ENCODE measurements at regions not wholly inside any gene's neighbourhood (a gene's known extent, or its start where the extent isn't known, plus 50 kb on each side); places are given as distances from the start of the nearest gene placed in this dataset.
A peak's percentile ranks its signal among the peaks of the same experiment; 100 is the strongest.

DNA sequence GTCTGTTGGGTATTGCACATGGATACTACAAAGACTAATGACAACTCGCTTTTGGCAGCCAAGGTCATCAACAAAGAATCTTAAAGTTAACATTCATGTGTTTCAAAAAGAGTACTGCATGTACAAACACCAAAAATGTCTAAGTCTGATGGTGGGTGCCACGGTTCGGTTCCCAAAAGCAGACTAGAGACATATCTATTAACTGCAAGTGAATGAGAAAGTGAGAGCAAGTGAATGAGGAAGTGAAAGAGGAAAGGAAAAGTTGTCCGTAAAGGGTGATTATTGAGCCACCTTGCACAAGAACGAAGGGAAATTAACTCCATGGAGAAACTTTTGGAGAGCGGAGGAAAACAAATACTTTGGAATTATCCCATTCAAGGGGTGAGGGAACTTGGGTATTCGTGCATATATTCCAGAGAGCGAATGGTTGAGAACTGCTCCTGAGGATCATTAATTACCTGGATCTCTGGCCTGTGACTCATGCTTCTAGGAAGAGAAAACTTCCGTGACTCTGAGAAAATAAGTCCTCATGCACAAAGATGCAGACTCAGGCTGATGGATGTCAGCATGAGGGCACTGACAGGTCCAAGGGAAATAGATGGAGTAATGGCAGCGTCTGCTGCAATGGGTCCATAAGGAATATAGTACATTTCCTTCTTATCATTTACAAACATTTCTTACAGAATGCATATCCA lies 336.5 kb upstream of the TGFBR2 start:
- DNase-seq = no peak

DNA sequence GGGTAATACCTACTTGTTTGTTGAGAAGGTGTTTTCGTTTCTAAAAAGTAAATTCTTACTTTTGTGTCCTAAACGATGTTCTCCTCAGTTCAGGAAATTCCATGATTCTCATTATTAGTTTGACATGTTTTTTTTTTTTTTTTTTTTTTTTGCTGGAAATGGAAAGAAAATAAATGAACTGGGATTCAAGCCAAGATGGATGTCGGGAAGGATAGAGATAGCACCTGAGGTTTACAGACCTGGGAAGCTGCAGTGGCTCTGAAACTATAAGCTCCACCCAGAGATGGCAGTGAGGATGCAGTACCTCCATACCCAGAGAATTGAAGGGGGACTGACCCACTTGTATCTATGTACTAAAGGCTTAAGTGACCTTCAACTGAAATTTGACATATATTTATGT lies 334.6 kb upstream of the TGFBR2 start:
- DNase-seq = no peak

DNA sequence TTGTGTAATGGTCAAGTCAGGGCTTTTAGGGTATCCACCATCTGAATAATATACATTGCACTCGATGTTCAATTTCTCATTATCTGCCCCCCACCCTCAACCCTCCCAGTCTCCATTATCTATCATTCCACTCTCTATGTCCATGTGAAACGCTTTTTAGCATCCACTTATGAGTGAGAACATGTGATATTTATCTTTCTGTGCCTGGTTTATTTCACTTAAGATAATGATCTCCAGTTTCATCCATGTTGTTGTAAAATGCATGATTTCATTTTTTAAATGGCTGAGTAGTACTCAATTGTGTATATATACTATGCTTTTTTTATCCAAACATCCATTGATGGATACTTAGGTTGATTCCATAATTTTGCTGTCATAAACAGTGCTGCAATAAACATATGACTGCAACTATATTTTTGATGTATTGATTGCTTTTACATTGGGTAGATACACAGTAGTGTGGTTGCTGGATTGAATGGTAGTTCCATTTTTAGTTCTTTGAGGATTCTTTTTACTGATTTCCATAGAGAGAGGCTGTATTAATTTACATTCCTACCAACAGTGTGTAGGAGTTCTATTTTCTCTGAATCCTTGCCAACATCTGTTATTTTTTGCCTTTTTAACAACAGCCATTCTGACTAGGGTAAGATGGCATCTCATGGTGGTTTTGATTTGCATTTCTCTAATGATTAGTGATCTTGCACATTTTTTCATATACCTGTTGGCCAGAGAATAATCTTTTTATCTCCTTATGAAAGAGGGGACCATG lies 332.9 kb upstream of the TGFBR2 start:
- DNase-seq = no peak

DNA sequence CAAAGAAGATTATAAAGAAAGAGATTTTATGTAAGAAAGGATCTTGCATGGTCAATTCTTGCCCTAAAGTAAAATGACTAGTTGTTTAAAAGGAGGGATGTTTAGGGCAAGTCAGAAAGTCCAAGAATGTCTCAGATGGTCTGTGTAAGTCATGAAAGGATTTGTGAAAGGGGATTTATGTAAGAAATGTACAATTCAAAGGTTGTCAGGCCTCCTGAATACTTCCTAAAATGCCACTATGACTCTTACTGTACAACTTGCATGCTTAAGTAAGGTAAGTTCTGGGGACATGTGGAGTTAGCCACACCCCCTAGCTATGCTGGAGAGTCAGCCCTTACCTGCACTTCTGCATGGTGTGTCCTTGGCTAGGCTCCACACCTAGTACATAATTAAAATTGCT lies 328.9 kb upstream of the TGFBR2 start:
- no peak for DNase-seq

DNA sequence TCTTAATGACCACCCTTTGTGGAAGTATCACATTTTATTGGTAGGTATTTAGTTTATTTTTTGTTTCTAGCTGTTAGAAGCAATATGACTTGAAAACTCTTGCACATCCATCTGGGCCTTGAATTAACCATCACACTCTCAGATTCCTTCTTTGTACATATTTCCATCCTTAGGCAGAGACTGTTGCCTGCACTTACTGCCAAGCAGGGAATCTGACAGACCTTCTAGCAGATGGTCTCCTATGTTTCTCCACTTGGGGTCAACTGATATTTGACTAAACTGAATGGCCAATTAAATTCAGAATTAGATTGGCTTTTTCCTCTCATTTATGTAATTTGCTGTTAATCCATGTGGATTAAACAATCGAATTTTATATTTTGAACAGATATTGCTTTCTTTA lies 324.9 kb upstream of the TGFBR2 start:
- no peak for DNase-seq

DNA sequence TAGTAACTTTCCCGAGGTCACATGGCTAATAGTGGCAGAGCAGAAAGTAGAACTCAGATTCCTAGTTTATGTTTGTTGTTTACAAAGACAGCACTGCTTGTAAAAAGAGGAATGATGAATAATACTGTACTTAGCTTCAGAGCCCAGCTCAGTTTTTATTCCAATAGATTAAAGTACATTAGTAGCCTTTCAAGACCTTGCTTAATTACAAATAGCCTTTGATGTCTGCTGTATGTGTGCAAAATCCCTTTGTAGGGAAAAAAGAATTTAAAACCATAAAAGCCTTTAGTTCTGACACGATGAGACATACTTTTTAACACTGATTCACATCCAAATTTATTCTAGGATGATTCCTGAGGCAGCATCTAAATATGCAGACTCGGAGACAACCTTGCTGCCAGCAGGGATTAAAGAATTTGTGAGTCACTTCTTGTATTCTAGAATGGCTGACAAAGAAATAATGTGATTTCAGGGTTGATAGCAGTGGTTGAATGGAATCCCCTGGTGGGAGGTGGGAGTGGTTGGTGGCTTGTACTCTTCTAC lies 324.2 kb upstream of the TGFBR2 start:
- DNase-seq = peak; percentile 72

DNA sequence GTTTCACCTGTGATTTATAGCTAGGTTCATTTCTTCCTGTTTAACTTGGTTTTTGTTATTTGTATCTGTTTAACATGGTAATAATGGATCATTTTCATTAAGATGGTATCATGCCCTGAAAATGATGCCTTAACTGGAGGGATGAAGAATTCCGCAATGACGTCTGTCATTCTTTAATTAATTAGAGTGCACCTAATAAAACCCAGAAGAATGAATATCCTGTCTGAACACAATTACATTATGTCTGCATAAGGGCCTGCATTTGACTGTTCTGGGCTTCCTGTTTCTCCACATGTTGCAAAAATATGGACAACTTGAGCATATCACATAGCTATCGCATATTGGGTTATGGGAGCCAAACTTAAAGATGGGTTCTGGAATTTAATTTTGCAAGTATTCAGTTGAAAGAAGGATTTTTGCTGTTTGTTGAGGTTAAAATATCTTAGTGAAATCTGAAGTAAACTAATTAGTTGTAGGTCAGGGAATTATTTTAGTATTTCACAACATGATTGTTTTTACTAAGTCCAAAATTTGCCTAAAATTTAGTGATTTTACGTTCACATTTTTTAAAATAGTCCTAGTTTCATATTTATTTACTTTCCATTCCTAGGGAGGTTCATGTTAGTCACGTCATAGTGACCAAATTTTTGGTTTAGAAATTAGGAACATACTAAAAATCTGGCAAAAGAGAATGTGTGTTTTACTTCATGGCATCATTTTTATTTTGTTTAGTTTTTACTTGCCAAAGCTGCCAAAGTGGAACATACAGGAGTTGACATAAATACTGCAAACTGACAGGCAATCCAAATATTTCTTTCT lies 321.0 kb upstream of the TGFBR2 start:
- DNase-seq = no peak

DNA sequence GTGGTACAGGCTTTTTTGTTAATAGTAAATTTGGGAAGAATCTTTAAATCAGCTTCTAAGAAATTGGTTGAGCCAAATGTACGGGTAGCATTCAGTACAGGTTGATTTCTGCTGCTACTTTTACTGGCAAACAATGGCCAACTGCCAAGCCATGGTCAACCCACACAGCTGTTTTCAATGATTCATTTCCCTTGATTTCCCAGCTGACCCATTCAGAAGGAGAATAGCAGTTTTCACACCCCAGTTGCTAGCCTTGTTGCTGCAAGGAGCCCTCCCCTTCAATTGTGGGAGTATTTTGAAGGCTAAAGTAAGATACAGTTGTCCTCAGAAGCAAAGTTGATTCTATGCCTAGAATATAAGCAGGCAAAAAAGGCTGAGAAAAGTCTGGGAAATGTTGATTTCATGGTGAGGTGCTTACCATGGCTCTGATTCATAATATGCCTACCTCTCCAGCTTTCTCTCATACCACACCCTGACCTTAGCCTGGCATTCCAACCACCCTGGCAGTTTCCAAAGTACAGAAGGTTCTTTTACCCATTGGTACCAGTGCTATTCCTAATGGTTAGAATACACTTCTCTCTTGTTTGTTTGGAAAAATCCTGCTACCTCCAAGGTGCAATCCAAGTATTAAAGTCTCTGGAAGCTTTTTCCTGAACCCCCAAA lies 320.3 kb upstream of the TGFBR2 start:
- DNase-seq = peak; percentile 83

DNA sequence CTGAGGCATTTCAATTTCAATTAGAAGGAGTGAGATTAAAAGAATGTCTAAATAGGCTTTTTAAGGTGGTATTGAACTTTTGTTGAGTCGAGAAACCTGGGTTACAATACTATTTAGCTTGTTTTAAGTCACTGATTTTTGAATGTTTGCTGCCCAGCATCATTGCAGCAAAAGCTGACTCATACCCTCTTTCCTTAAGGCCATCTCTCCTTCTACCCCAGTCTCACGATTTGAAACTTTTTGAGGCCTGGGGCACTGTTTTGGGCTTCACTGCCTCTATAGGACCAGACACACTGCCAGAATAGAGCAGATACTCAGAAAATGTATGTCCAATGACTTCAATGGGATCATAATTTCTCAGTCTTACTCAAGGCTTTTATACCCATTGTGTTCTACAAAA lies 319.6 kb upstream of the TGFBR2 start:
- no peak for DNase-seq

DNA sequence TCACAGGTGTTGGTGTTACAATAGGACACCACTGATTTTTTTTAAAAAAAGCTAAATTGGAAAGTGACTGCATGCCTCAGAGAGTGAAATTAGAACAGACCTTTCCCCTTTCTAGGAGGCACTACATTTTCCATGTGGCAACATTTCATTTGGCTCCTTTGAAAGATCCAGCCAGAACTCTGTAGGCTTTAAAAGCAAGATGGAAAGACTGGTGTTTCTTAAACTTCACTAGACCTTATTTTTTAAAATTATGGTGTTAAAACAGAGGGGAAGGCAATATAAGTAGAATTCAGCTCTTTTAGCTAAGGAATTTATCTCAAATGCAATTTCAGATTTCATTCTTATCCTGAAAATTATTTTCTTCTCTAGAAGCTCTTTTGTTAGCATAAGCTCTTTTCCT lies 317.6 kb upstream of the TGFBR2 start:
- DNase-seq = no peak

DNA sequence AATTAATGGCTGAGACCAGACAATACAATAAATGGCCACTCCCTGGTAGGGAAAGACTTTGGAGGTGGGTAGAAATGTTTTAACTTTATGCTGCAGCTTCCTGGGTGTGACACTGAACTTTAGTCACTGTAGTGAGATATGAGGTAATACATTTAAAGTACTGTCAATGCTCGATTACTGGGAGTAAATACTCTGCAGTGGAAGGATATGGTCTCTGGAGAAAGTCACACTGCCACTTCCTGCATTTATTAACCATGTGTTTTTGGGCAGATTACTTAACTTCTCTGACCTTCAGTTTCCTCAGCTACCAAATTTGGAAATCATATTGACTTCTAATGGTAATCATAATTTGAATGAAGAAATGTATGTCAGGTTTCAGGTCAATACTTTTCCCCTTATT lies 317.1 kb upstream of the TGFBR2 start:
- no peak for DNase-seq

DNA sequence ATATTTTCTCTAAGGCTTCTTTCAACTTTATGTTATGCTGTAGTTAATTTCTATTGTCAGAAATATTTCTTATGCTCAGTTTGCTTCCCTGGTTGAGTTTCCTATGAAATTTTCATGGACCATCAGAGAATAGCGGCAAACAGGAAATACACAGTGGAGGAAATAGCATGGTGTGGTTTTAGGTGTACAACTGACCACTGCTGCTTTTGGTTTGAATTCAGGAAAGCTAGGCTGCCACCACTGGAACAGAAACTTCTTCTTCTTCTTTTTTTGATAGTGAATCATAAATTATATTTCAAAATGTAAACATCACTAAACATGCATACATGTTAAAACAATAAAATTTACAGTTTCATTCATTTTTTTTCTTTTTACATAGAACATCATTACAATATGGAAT lies 316.6 kb upstream of the TGFBR2 start:
- DNase-seq = no peak

DNA sequence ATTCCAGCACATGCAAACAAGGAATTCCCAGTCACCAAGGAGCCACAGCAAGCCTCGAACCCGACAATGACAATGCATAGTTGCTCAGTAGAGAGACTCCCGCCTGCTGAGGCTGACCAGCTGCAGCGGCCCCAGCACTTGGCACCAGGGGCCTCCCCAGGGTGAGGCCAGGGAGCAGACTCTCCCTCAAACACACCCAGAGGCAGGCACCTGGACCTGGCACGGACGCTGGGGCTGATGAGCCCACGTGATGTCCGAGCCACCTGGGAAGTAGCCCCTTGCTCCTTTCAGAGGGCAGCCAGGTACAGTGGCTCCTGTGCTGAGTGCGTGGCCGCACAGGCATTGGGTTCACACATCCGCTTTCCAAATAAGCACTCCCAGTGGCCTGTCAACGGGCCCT lies 315.9 kb upstream of the TGFBR2 start:
- DNase-seq = no peak

DNA sequence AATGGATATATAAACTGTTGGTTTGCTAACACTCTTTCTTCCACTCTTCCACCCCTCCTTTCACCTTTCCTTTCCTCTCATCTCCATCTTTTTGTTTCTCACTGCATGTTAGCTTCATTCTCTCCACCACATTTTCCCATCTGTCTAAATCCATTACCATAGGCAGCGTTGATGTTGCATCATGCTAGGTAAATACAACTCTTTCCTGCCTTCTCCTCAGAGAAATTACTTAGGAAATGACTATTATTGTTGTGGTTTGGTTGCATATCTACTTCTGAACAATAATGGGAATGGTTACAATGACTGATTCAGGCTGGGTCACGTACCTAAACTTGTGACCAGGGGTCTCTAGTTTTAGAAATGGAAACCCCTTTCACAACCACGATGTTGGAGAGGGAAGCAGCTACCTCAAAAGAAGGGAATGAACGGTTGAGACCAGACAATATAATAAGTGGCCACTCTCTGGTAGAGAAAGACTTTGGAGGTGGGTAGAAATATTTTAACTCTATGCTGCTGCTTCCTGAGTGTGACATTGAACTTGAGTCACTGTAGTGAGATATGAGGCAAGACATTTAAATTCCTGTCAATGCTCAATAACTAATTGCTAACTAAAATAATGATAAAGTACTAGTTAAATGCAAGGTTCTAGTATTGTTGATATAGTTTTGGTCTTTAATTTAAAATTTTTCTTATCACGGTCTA lies 314.1 kb upstream of the TGFBR2 start:
- DNase-seq = peak; percentile 25

DNA sequence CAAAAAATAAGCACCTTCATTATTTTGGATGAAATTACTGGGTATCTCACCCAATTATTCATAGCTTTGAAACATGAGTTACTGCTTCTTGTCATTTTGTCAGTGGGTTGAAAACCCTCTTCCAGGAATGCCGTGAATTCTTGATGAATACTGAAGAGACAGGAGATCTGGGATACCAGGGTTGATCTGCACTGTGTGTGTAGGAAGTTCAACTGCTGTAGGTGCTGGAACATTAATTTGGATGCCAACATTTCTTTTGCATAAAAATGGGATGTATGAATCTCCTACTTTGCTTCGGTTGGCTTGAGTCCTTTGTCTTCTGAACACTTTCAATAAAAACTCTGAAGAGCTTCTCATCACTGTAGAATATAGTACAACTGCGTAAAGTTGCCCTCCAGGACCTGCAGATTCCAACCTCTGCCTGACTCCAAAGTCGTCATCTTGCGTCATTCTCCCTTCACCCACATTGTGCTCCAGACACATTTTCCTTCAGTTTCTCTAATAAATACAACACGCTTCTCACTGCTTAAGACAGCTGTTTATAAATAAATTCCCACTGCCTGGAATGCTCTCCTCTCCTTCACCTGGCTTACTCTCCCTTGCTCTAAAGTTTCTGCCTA lies 312.7 kb upstream of the TGFBR2 start:
- no peak for DNase-seq

DNA sequence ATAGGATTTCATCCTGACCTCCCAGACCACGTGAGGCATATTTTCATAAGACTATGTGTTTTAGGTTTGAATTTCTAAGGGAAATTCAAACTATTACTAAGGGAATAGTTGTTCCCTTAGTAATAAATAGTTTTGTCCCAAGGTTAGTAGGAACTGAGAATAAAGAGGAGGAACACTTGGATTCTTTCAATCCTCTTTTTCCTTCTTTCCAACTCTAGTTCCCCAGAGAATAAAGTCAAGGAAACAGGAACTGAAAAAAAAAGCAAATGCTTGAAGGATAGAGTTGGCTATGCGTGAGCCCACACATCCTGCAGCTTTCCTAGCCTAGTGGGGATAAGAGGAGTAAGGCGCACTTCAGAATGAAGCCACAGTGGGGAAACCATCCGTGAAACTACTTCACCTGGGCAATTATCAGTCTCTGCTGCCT lies 312.1 kb upstream of the TGFBR2 start:
- DNase-seq = no peak

DNA sequence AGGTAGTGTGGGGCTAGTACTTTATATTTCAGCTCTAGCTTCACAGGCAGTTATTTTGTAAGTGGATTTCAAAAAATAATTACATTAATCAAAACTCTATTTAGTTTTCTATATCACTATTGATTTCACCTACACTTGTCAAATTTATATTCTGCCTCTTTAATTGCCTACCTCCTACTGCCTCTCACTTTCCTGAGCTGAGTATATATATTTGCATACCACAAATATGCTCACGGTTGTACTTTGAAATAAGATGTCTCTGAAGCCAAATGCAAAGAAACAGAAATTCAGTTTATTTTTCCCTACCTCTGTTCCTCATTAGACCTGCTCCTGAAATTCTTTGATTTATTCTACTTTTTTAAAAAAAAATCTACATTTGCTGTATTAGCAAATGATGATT lies 309.3 kb upstream of the TGFBR2 start:
- no peak for DNase-seq

DNA sequence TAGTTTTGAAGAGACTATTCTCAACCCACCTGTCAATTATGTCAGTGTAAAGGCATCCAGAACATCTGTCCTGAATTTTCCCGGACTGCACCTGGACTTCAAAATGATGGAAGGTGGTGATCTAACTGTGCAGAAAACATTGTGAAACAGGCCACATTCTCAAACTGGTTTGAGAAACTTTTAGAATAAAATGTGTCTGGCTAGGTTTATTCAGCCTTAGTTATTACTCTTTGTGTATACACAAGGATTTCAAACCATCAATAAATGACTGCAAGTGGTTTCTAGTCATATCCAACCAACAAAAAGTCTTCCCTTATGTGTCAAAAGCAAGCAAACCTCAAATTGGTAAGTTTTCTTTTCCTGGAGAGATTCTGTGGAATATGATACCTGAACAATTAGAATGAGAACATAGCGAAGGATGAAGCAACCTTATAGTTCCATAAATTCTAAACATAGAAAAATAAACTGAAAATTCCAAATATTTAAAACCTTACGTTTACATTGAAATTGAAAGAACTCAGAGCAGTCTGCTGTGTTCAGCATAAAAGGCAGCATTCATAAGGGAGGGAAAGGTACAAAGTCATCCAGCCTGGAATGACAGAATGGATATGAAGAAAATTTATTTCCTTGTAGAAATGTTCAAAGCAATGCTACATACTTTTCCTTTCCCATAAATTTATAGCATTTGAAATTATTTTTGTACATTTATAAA lies 306.6 kb upstream of the TGFBR2 start:
- no peak for DNase-seq

DNA sequence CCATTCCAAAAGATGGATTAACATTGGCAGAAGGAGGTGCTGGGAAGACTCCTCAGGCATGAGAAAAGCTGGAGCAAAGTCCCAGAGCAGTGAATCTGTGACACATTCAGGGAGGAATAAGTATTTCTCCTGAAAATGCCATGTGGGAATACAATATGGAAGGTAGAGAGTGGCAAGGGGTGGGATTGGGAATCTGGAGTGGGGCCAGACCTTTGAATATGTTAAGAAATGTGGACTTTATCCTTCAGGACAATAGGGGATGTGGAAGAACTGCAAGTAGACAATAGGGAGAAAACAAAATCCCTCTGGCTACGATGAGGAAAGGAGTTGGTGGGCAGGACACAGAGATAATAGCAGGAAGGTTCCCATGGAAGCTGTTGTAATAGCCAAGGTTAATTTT lies 305.6 kb upstream of the TGFBR2 start:
- no peak for DNase-seq

DNA sequence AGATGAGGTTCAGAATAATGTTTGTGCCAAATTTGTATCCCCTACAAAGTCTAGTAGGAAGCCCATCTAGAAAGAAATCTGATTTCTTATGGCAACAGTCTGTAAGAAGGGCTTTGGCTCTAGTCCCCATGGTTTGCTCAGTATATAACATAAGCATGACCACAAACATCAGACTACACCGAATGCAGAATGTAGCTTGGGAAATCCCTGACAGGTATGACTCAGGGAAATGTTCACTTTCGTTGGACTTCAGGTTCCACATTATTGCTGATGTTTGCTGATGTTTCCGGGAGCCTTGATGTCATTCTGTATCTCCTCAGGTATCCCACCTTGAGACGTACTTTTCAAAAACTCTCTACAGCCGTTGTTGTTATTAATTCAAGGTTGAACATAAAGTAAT lies 304.4 kb upstream of the TGFBR2 start:
- DNase-seq = peak; percentile 37

DNA sequence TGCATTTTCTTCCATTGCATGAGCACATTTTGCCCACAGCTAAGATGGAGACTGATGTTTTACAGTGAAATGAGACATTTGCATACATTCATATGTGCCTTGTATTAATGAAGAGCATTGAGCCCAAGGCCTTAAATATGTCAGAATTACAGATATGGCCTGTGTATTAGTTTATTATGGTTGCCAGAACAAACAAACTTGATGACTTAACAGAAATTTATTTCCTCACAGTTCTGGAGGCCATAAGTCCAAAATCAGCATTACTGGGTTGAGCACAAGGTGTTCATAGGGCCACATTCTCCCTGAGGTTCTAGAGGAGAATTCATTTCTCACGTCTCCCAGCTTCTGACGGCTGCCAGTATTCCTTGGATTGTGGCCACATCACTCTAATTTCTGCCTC lies 302.6 kb upstream of the TGFBR2 start:
- DNase-seq = no peak

Data from NCI-H226 (cell line).